H1 (cell line): ENCODE measurements at regions not wholly inside any gene's neighbourhood (a gene's known extent, or its start where the extent isn't known, plus 50 kb on each side); places are given as distances from the start of the nearest gene placed in this dataset.

Source experiments
- CTCF ChIA-PET: fragments of 300-600 bp; sonication (Branson Sonifier 250); formaldehyde crosslinking; loops from one replicate; lab custom pipeline; 2021; ENCODE audit not compliant: partially characterized antibody; lab: Charles Lee
- POLR2A ChIA-PET: fragments of 300-600 bp; sonication (Branson Sonifier 250); formaldehyde crosslinking; loops from one replicate; lab custom pipeline; 2021; ENCODE audit warnings: inconsistent platforms; ENCODE audit not compliant: partially characterized antibody; lab: Charles Lee
- DNase-seq, 2 experiments: peaks; one replicate each; pipeline versions ENCODE4 v3.0.0 to v3.0.0-alpha.2; 2010 to 2022; ENCODE audit warnings: low spot score in 2 of 2, low read depth in 1 of 2, mixed read lengths in 1 of 2
- FAIRE-seq: peaks from 2 replicates; lab custom pipeline; 2011; peaks lifted over from hg19 to GRCh38; lab: Jason Lieb, UNC
- H2AFZ ChIP-seq: 2 replicates; pipeline ENCODE4 v1.8.1; 2012; ENCODE audit warnings: low read length, inconsistent platforms
- H2AK5ac ChIP-seq: 2 replicates; pipeline ENCODE4 v1.6.1; 2013; ENCODE audit warnings: low read depth, low read length
- H2BK120ac ChIP-seq: replicated peaks from 2 replicates; pipeline ENCODE3; 2013; ENCODE audit warnings: low read depth, low read length, inconsistent platforms
- H2BK12ac ChIP-seq: 2 replicates; pipeline ENCODE4 v1.6.1; 2013; ENCODE audit warnings: low read depth, low read length
- H2BK15ac ChIP-seq: 2 replicates; pipeline ENCODE4 v1.6.1; 2013; ENCODE audit warnings: low read length
- H2BK20ac ChIP-seq: 2 replicates; pipeline ENCODE4 v1.6.1; 2013; ENCODE audit warnings: low read length
- H2BK5ac ChIP-seq: 2 replicates; pipeline ENCODE4 v1.6.1; 2013; ENCODE audit warnings: low read depth, low read length
- H3K14ac ChIP-seq: 2 replicates; pipeline ENCODE4 v1.6.1; 2013; ENCODE audit warnings: inconsistent platforms; ENCODE audit not compliant: insufficient read length
- H3K18ac ChIP-seq: 2 replicates; pipeline ENCODE4 v1.6.1; 2013; ENCODE audit warnings: low read length; ENCODE audit errors: extremely low read depth
- H3K23ac ChIP-seq: 2 replicates; pipeline ENCODE4 v1.6.1; 2013; ENCODE audit warnings: inconsistent platforms; ENCODE audit not compliant: insufficient read length
- H3K23me2 ChIP-seq: 2 replicates; pipeline ENCODE4 v1.6.1; 2013; ENCODE audit warnings: low read depth, low read length
- H3K27ac ChIP-seq: 2 replicates; pipeline ENCODE4 v1.6.1; 2011; ENCODE audit warnings: low read depth, low read length, inconsistent platforms
- H3K27me3 ChIP-seq, 4 experiments: replicated peaks in 1 of 4; 1 replicate in 1 of 4; 2 replicates in 3 of 4; pipeline versions ENCODE4 v1.6.1 to v1.8.1; 2011 to 2013; ENCODE audit warnings: low read length in 3 of 4, mild to moderate bottlenecking in 3 of 4, inconsistent platforms in 2 of 4, mixed read lengths in 2 of 4, moderate library complexity in 1 of 4; ENCODE audit not compliant: control insufficient read depth in 3 of 4, insufficient read depth in 3 of 4; ENCODE audit errors: extremely low read depth in 1 of 4
- H3K36me3 ChIP-seq, 4 experiments: 2 replicates each; pipeline versions ENCODE4 v1.6.1 to v1.8.1; 2011 to 2013; ENCODE audit warnings: mild to moderate bottlenecking in 4 of 4, low read length in 3 of 4, moderate library complexity in 2 of 4, control low read depth in 1 of 4, inconsistent platforms in 1 of 4; ENCODE audit not compliant: insufficient read depth in 4 of 4, control insufficient read depth in 2 of 4
- H3K4ac ChIP-seq: replicated peaks from 2 replicates; pipeline ENCODE3; 2013; ENCODE audit warnings: low read length, low read depth, mixed read lengths, inconsistent platforms; ENCODE audit not compliant: insufficient read length
- H3K4me1 ChIP-seq, 4 experiments: replicated peaks in 1 of 4; 1 replicate in 1 of 4; 2 replicates in 3 of 4; pipeline versions ENCODE4 v1.6.1 to v1.8.1; 2011 to 2013; ENCODE audit warnings: low read length in 3 of 4, inconsistent platforms in 2 of 4, mixed read lengths in 1 of 4; ENCODE audit not compliant: insufficient read depth in 4 of 4, control insufficient read depth in 3 of 4
- H3K4me2 ChIP-seq, 2 experiments: 2 replicates each; pipeline versions ENCODE4 v1.6.1 to v1.8.1; 2011 to 2013; ENCODE audit warnings: low read depth in 2 of 2, low read length in 2 of 2, control low read depth in 1 of 2, inconsistent platforms in 1 of 2, mild to moderate bottlenecking in 1 of 2; ENCODE audit not compliant: insufficient read depth in 1 of 2
- H3K4me3 ChIP-seq, 4 experiments: fragments of 200-600, 300-600 bp in 1 of 4; sonication (generic), shearing (Covaris generic), sonication (Bioruptor Twin) in 1 of 4; 2 replicates each; pipeline versions ENCODE4 v1.5.1 to v1.8.1; 2011 to 2016; ENCODE audit warnings: low read length in 4 of 4, low read depth in 3 of 4, control low read depth in 2 of 4, inconsistent platforms in 2 of 4, mild to moderate bottlenecking in 2 of 4, mixed read lengths in 1 of 4, moderate library complexity in 1 of 4; ENCODE audit not compliant: insufficient read depth in 2 of 4; ENCODE audit errors: extremely low read depth in 1 of 4
- H3K56ac ChIP-seq: replicated peaks from 2 replicates; pipeline ENCODE3; 2013; ENCODE audit warnings: low read depth, mild to moderate bottlenecking, mixed read lengths, low read length, inconsistent platforms; ENCODE audit not compliant: insufficient read length
- H3K79me1 ChIP-seq: 2 replicates; pipeline ENCODE4 v1.6.1; 2013; ENCODE audit warnings: low read depth, low read length, control low read depth
- H3K79me2 ChIP-seq, 2 experiments: 2 replicates each; pipeline versions ENCODE4 v1.6.1 to v1.8.1; 2012 to 2013; ENCODE audit warnings: low read length in 2 of 2, mild to moderate bottlenecking in 2 of 2, inconsistent platforms in 1 of 2; ENCODE audit not compliant: insufficient read depth in 2 of 2, control insufficient read depth in 1 of 2
- H3K9ac ChIP-seq, 4 experiments: replicated peaks in 1 of 4; 1 replicate in 1 of 4; 2 replicates in 3 of 4; pipeline versions ENCODE4 v1.6.1 to v1.8.1; 2011 to 2013; ENCODE audit warnings: low read depth in 3 of 4, low read length in 3 of 4, control low read depth in 2 of 4, mild to moderate bottlenecking in 2 of 4, moderate library complexity in 2 of 4, inconsistent platforms in 1 of 4; ENCODE audit errors: extremely low read depth in 1 of 4
- H3K9me3 ChIP-seq, 2 experiments: 2 replicates each; pipeline versions ENCODE4 v1.6.1 to v1.8.1; 2012 to 2013; ENCODE audit warnings: mild to moderate bottlenecking in 2 of 2, moderate library complexity in 2 of 2, control low read depth in 1 of 2, inconsistent platforms in 1 of 2, low read depth in 1 of 2, low read length in 1 of 2, mixed read lengths in 1 of 2; ENCODE audit not compliant: insufficient read depth in 2 of 2
- H4K20me1 ChIP-seq, 2 experiments: replicated peaks in 1 of 2; 2 replicates each; pipeline versions ENCODE3 to v1.8.1; 2011 to 2013; ENCODE audit warnings: inconsistent platforms in 2 of 2, low read length in 2 of 2, mild to moderate bottlenecking in 1 of 2; ENCODE audit not compliant: insufficient read depth in 2 of 2, control insufficient read depth in 1 of 2
- H4K5ac ChIP-seq: 2 replicates; pipeline ENCODE4 v1.6.1; 2013; ENCODE audit warnings: low read length, low read depth, mixed read lengths, inconsistent platforms; ENCODE audit not compliant: insufficient read length
- H4K8ac ChIP-seq: 2 replicates; pipeline ENCODE4 v1.8.0; 2013; ENCODE audit warnings: mild to moderate bottlenecking, moderate library complexity, low read length, inconsistent platforms; ENCODE audit not compliant: insufficient read depth; ENCODE audit errors: extremely low read depth
- H4K91ac ChIP-seq: replicated peaks from 2 replicates; pipeline ENCODE3; 2013; ENCODE audit warnings: low read length, mixed read lengths, inconsistent platforms; ENCODE audit not compliant: insufficient read length
- CTBP2 ChIP-seq: IDR thresholded peaks from 2 replicates; pipeline ENCODE4 v1.7.0; 2011; ENCODE audit warnings: borderline replicate concordance, mild to moderate bottlenecking, moderate library complexity, mixed read lengths, low read length; ENCODE audit not compliant: insufficient read depth, insufficient read length
- E2F6 ChIP-seq: IDR thresholded peaks from 2 replicates; pipeline ENCODE4 v1.6.1; 2012; ENCODE audit warnings: inconsistent platforms
- KDM4A ChIP-seq: IDR thresholded peaks from one replicate; pipeline ENCODE4 v1.7.1; 2012; ENCODE audit warnings: low read depth, mild to moderate bottlenecking, moderate library complexity, low read length, inconsistent platforms; ENCODE audit not compliant: severe bottlenecking
- KDM5A ChIP-seq: fragments of 200-600 bp; IDR thresholded peaks from 2 replicates; pipeline ENCODE4 v1.7.1; 2012; ENCODE audit warnings: mild to moderate bottlenecking, low read length, inconsistent platforms, mixed read lengths
- POU5F1 ChIP-seq: IDR thresholded peaks from 2 replicates; pipeline ENCODE4 v1.6.1; 2011; ENCODE audit warnings: low read depth, mild to moderate bottlenecking, low read length, moderate library complexity
- RXRA ChIP-seq: IDR thresholded peaks from 2 replicates; pipeline ENCODE4 v1.6.1; 2011; ENCODE audit warnings: low read depth, mild to moderate bottlenecking, low read length, moderate library complexity; ENCODE audit not compliant: insufficient read depth
- SIRT6 ChIP-seq: IDR thresholded peaks from one replicate; pipeline ENCODE4 v1.7.1; 2012; ENCODE audit warnings: low read length, inconsistent platforms
- SUZ12 ChIP-seq: fragments of 200-600 bp; sonication (generic); IDR thresholded peaks from 2 replicates; pipeline ENCODE4 v1.6.1; 2012; ENCODE audit warnings: mild to moderate bottlenecking, inconsistent platforms, low read length, moderate library complexity, mixed read lengths
- TBP ChIP-seq: IDR thresholded peaks from 2 replicates; pipeline ENCODE4 v1.6.1; 2011; ENCODE audit warnings: low read depth, low read length, improper control_type of control experiment
- WGBS, 2 experiments: shearing (Covaris generic) in 1 of 2; methylation state at CpG; one replicate each; pipeline versions ENCODE4 v1.1.6 to v1.1.7; 2013 to 2015; ENCODE audit warnings: low lambda C conversion rate in 2 of 2, mixed read lengths in 2 of 2, inconsistent platforms in 1 of 2, low coverage in 1 of 2, missing lambda C conversion rate in 1 of 2; ENCODE audit not compliant: insufficient replicate concordance in 2 of 2, insufficient coverage in 1 of 2, insufficient read length in 1 of 2; ENCODE audit errors: extremely low coverage in 1 of 2, missing lambda C conversion rate in 1 of 2; 5-methylcytosine and 5-hydroxymethylcytosine counted together

DNA sequence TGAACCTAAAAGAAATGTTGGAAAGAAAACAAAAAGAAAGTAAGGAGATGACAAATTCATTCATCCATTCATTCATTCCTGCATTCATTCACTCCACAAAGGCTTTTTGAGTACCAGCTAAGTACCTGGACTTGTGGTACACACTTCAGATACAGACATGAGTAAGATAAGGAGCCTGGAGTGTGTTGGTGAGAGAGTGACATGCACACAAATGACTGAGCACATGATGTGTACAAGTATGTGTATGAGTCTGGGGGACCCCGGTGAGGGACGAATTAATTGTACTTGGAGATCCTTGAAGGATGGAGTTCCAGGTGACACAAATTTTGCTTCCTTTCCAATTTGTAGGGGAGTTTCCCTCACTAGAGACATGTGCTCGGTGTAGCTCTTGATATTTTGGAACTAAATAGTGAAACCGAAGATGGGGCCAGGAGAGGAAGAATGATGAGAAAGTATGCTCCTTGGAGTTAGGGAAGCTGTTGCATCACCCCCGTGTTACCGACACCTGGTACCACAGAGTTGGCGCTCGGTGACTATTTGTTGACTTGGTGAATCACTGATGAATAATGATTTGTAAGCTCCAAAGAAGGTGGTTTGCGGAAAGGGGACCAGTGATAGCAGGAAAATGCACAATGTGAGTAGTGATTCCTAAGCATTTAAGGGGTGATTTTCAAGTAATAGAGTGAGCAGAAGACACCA is 509.8 kb downstream of the CCDC171 start:
- Histone ChIP-seq H3K4ac (no peak overlapping the region), H2BK15ac (no peak overlapping the region), H3K9ac (no peak overlapping the region), H3K79me2 (no peaks in the 10 kb centered on the region), H3K23ac (no peak overlapping the region), H4K8ac (no peak overlapping the region), H3K18ac (no peak overlapping the region), H3K23me2 (no peaks in the 10 kb centered on the region), H3K27ac (no peak overlapping the region), H4K91ac (no peak overlapping the region), H4K5ac (no peak overlapping the region), H3K4me2 (no peak overlapping the region), H2BK12ac (no peak overlapping the region), H3K79me1 (no peaks in the 10 kb centered on the region), H3K4me1 (peaks cover 0 to 12% (median 9%) of the 10 kb centered on the region in 4 experiments; a peak in 5 of 7 replicates), H2BK5ac (no peak overlapping the region), H2AK5ac (no peak overlapping the region), H3K9me3 (no peaks in the 10 kb centered on the region), H2BK120ac (no peak overlapping the region), H3K4me3 (no peak overlapping the region), H3K27me3 (no peaks in the 10 kb centered on the region), H4K20me1 (no peaks in the 10 kb centered on the region), H2BK20ac (no peak overlapping the region), H3K36me3 (no peaks in the 10 kb centered on the region), H3K14ac (no peak overlapping the region), H2AFZ (no peak overlapping the region), H3K56ac (no peak overlapping the region)
- DNase-seq (no peak), FAIRE-seq (no peak)
- ChIA-PET POLR2A (no interaction called here), CTCF (interaction anchor here (1.3 to 3.4 kb wide), 2 partner anchors 23 to 71 kb away, joined by 4 to 14 read pairs; no protein-coding TSS in a partner anchor)
- 91% methylated on average over 9 of the region's 9 CpGs; no CpG with 5 or more reads in 1 of the 2 experiments for WGBS, 2 experiments
- TF ChIP-seq KDM5A: no peak
- TF ChIP-seq SIRT6: no peak
- no peak for TF ChIP-seq CTBP2
- TF ChIP-seq SUZ12: no peak
- no peak for TF ChIP-seq KDM4A
- TF ChIP-seq POU5F1: no peak
- TF ChIP-seq RXRA: no peak
- no peak for TF ChIP-seq E2F6
- TF ChIP-seq TBP: no peak
